Thoracic aorta (tissue), 2 donors: ENCODE measurements at regions not wholly inside any gene's neighbourhood (a gene's known extent, or its start where the extent isn't known, plus 50 kb on each side); places are given as distances from the start of the nearest gene placed in this dataset.

Source experiments
- ATAC-seq: fragments of 150-250 bp; one replicate; pipeline ENCODE4 v1.8.0; 2017; ENCODE audit warnings: low read depth; ENCODE audit not compliant: insufficient number of reproducible peaks, low FRiP score
- DNase-seq: peaks from one replicate; pipeline ENCODE4 v3.0.0-alpha.2; 2020; ENCODE audit warnings: low spot score
- H3K27ac ChIP-seq, 2 donors: fragments of 200-600 bp; sonication (generic); 1 replicate in 1 of 2; 2 replicates in 1 of 2; pipeline ENCODE4 v1.5.1; 2016; ENCODE audit warnings: mild to moderate bottlenecking in 2 of 2, moderate library complexity in 2 of 2
- H3K27me3 ChIP-seq: fragments of 200-600 bp; sonication (generic); replicated peaks from 2 replicates; pipeline ENCODE4 v1.6.0; 2016; ENCODE audit warnings: mild to moderate bottlenecking; ENCODE audit not compliant: insufficient read depth
- H3K36me3 ChIP-seq: fragments of 200-600 bp; sonication (generic); one replicate; pipeline ENCODE4 v1.5.1; 2016
- H3K4me1 ChIP-seq, 2 donors: fragments of 200-600 bp; sonication (generic); 1 replicate in 1 of 2; 2 replicates in 1 of 2; pipeline versions ENCODE4 v1.5.1 to v1.6.0; 2016; ENCODE audit warnings: low read depth in 2 of 2, mild to moderate bottlenecking in 1 of 2; ENCODE audit not compliant: control insufficient read depth in 1 of 2
- H3K4me3 ChIP-seq: fragments of 200-600 bp; sonication (generic); 2 replicates; pipeline ENCODE4 v1.5.1; 2016; ENCODE audit warnings: mild to moderate bottlenecking
- H3K9me3 ChIP-seq: fragments of 200-600 bp; sonication (generic); 2 replicates; pipeline ENCODE4 v1.5.1; 2016
- TF ChIP-seq, protein P1 (sequence below): fragments of 200-600 bp; sonication (generic); IDR thresholded peaks from one replicate; pipeline ENCODE4 v1.5.1; 2019; ENCODE audit warnings: antibody characterized with exemption

DNA sequence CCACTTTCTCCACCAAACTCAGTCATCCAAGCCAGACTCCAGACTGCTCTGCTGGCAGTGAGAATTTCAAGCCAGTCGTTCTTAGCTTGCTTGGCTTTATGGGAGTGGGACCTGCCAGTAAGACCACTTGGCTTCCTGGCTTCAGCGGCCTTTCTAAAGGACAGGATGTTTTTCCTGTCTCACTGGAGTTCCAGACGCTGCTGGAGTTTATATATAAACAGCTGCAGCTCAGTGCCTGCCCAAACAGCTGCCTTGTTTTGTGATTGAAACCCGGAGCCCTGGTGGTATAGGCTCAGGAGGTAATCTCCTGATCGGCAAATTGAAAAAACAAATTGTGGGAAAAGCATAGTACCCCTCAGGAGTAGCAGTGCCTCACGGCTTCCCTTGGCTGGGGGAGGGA lies 1165.8 kb upstream of the ADGRL3 start:
- no peaks in the 10 kb centered on the region for H3K36me3 ChIP-seq
- no peaks in the 10 kb centered on the region for H3K4me1 ChIP-seq
- ATAC-seq (no peak), DNase-seq (no peak)
- H3K27me3 ChIP-seq = no peaks in the 10 kb centered on the region
- no peaks in the 10 kb centered on the region for H3K9me3 ChIP-seq
- no peak overlapping the region for H3K27ac ChIP-seq
- TF ChIP-seq, protein P1, sequence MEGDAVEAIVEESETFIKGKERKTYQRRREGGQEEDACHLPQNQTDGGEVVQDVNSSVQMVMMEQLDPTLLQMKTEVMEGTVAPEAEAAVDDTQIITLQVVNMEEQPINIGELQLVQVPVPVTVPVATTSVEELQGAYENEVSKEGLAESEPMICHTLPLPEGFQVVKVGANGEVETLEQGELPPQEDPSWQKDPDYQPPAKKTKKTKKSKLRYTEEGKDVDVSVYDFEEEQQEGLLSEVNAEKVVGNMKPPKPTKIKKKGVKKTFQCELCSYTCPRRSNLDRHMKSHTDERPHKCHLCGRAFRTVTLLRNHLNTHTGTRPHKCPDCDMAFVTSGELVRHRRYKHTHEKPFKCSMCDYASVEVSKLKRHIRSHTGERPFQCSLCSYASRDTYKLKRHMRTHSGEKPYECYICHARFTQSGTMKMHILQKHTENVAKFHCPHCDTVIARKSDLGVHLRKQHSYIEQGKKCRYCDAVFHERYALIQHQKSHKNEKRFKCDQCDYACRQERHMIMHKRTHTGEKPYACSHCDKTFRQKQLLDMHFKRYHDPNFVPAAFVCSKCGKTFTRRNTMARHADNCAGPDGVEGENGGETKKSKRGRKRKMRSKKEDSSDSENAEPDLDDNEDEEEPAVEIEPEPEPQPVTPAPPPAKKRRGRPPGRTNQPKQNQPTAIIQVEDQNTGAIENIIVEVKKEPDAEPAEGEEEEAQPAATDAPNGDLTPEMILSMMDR = no peak
- no peak overlapping the region for H3K4me3 ChIP-seq

DNA sequence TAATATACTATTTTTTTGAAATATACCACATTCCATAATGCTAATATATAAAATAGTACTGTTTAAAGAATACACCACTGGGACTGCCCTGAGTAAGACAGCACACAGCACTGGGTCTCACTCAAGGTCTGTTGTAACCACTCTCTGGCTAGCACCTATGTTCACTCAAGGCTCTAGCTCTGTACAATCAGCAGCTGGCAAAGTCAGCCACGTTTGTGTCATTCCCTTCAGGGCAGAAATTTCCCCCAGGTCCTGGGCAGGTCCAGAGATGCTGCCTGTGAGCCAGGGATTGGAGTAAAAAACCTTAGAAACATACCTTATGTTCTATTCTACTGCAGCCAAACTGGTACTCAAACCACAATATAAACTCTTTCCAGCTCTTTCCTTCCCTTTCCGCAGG lies 1160.2 kb upstream of the ADGRL3 start:
- no peaks in the 10 kb centered on the region for H3K4me1 ChIP-seq
- TF ChIP-seq, protein P1 = no peak
- DNase-seq (no peak), ATAC-seq (no peak)
- no peak overlapping the region for H3K27ac ChIP-seq
- H3K4me3 ChIP-seq = no peak overlapping the region
- peaks cover 3% of the 10 kb centered on the region for H3K9me3 ChIP-seq
- H3K36me3 ChIP-seq = no peaks in the 10 kb centered on the region
- H3K27me3 ChIP-seq = no peaks in the 10 kb centered on the region

DNA sequence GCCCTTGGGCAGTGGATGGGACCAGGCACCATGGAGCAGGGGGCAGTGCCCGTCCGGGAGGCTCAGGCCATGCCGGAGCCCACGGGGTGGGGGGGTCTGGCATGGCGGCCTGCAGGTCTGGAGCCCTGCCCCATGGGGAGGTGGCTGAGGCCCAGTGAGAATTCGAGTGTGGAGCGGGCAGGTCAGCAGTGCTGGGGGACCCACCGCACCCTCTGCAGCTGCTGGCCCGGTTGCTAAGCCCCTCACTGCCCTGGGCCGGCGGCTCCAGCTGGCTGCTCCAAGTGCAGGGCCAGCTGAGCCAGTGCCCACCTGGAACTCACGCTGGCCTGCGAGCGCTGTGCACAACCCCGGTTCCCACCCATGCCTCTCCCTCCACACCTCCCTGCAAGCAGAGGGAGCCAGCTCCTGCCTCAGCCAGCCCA lies 1157.9 kb upstream of the ADGRL3 start:
- H3K27me3 ChIP-seq = no peaks in the 10 kb centered on the region
- ATAC-seq (no peak), DNase-seq (no peak)
- H3K4me3 ChIP-seq = no peak overlapping the region
- no peaks in the 10 kb centered on the region for H3K36me3 ChIP-seq
- H3K9me3 ChIP-seq = peaks cover 3% of the 10 kb centered on the region
- TF ChIP-seq, protein P1 = no peak
- H3K27ac ChIP-seq = no peak overlapping the region
- no peaks in the 10 kb centered on the region for H3K4me1 ChIP-seq

GRCh38 chr4:60042941-60043340 lies 1157.2 kb upstream of the ADGRL3 start:
- Histone ChIP-seq H3K4me3 (no peak overlapping the region), H3K4me1 (no peaks in the 10 kb centered on the region), H3K9me3 (peaks cover 3% of the 10 kb centered on the region), H3K27me3 (no peaks in the 10 kb centered on the region), H3K36me3 (no peaks in the 10 kb centered on the region), H3K27ac (no peak overlapping the region)
- TF ChIP-seq, protein P1 = no peak
- DNase-seq (no peak), ATAC-seq (peak; percentile 65)

DNA sequence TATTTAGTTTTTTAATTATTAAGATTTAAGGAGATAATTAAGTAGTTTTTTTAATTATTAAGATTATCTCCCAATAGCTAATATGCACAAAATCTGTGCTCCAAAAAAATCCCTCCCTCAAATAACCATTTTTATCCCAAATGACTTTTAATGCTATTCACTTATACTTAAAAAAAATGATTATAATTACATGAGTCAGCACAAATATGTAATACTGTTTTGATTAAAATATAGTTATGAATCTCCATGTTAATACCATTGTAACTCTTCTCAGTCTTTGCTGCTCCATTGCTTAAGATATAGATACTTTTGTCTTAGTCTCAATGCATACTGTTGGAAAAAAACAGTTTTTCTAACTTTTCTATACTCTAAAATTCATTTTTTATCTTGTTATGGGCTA lies 1121.1 kb upstream of the ADGRL3 start:
- no peaks in the 10 kb centered on the region for H3K27me3 ChIP-seq
- H3K27ac ChIP-seq = no peak overlapping the region
- no peaks in the 10 kb centered on the region for H3K4me1 ChIP-seq
- ATAC-seq = no peak
- no peaks in the 10 kb centered on the region for H3K9me3 ChIP-seq
- DNase-seq = no peak
- no peaks in the 10 kb centered on the region for H3K36me3 ChIP-seq
- no peak overlapping the region for H3K4me3 ChIP-seq
- TF ChIP-seq, protein P1 = no peak
